ENCODE measurements at regions not wholly inside any gene's neighbourhood (a gene's known extent, or its start where the extent isn't known, plus 50 kb on each side); places are given as distances from the start of the nearest gene placed in this dataset.

GRCh38 chr1:10866321-10867093, 70.1 kb upstream of the CASZ1 start:
- Histone ChIP-seq H3K4me1 (peaks cover 13% of the 10 kb centered on the region), H3K9me3 (no peaks in the 10 kb centered on the region), H3K27me3 (no peaks in the 10 kb centered on the region), H3K36me3 (no peaks in the 10 kb centered on the region), H3K27ac (no peak overlapping the region), H3K4me3 (peak overlapping the region; percentile 37 to 52)
- TF ChIP-seq CTCF (IDR thresholded peaks at IDR 0.05) = no peak
- TF ChIP-seq POLR2AphosphoS5 (IDR thresholded peaks at IDR 0.05; ENCODE audit: insufficient read depth in 1 of 2, low read depth in 1 of 2) = no peak
- no peak for TF ChIP-seq POLR2A (IDR thresholded peaks at IDR 0.05)
- no peak for DNase-seq (ENCODE audit: extremely low spot score in 2 of 2)
- intact Hi-C loops (cut with DNase I) = loop anchor here (2.0 kb wide), 1 partner anchor 352 kb away; no protein-coding TSS in a partner anchor

- intact Hi-C loops (cut with DNase I) = loop anchor here (2.0 kb wide), 1 partner anchor 352 kb away; no protein-coding TSS in a partner anchor
- TF ChIP-seq POLR2A (IDR thresholded peaks at IDR 0.05) (no peak), CTCF (IDR thresholded peaks at IDR 0.05) (peak; percentile 27 to 72 (median 39)), POLR2AphosphoS5 (IDR thresholded peaks at IDR 0.05; ENCODE audit: insufficient read depth in 1 of 2, low read depth in 1 of 2) (no peak)
- Histone ChIP-seq H3K36me3 (no peaks in the 10 kb centered on the region), H3K9me3 (no peaks in the 10 kb centered on the region), H3K27me3 (no peaks in the 10 kb centered on the region), H3K27ac (no peak overlapping the region), H3K4me3 (peak overlapping the region; percentile 37 to 52), H3K4me1 (peaks cover 13% of the 10 kb centered on the region)
- no peak for DNase-seq (ENCODE audit: extremely low spot score in 2 of 2)
Measured at GRCh38 chr1:10867138-10867721, 70.8 kb upstream of the CASZ1 start.

GRCh38 chr1:10867914-10868598, 71.6 kb upstream of the CASZ1 start:
- Histone ChIP-seq H3K36me3 (no peaks in the 10 kb centered on the region), H3K27ac (no peak overlapping the region), H3K4me1 (peaks cover 13% of the 10 kb centered on the region), H3K4me3 (no peak overlapping the region), H3K27me3 (no peaks in the 10 kb centered on the region), H3K9me3 (no peaks in the 10 kb centered on the region)
- DNase-seq (ENCODE audit: extremely low spot score in 2 of 2) = no peak
- TF ChIP-seq POLR2A (IDR thresholded peaks at IDR 0.05) = no peak
- TF ChIP-seq POLR2AphosphoS5 (IDR thresholded peaks at IDR 0.05; ENCODE audit: insufficient read depth in 1 of 2, low read depth in 1 of 2) = no peak
- no peak for TF ChIP-seq CTCF (IDR thresholded peaks at IDR 0.05)
- intact Hi-C loops (cut with DNase I) = loop anchor here (2.0 kb wide), 1 partner anchor 353 kb away; no protein-coding TSS in a partner anchor

- peaks cover 13% of the 10 kb centered on the region for H3K4me1 ChIP-seq
- H3K4me3 ChIP-seq = no peak overlapping the region
- no peaks in the 10 kb centered on the region for H3K36me3 ChIP-seq
- intact Hi-C loops (cut with DNase I) = no loop called here
- H3K27ac ChIP-seq = no peak overlapping the region
- DNase-seq (ENCODE audit: extremely low spot score in 2 of 2) = no peak
- H3K27me3 ChIP-seq = no peaks in the 10 kb centered on the region
- no peak for TF ChIP-seq POLR2A (IDR thresholded peaks at IDR 0.05)
- TF ChIP-seq CTCF (IDR thresholded peaks at IDR 0.05) = no peak
- no peak for TF ChIP-seq POLR2AphosphoS5 (IDR thresholded peaks at IDR 0.05; ENCODE audit: insufficient read depth in 1 of 2, low read depth in 1 of 2)
- no peaks in the 10 kb centered on the region for H3K9me3 ChIP-seq
Measured at GRCh38 chr1:10868599-10868965, 72.1 kb upstream of the CASZ1 start.

Measured in vagina (tissue), 2 donors.